ENCODE measurements at regions not wholly inside any gene's neighbourhood (a gene's known extent, or its start where the extent isn't known, plus 50 kb on each side); places are given as distances from the start of the nearest gene placed in this dataset.
"Not testable (repeated sequence)": the region's sequence is repeated elsewhere in the genome, so short reads cannot be mapped to it uniquely, and the experiment has no call there.

DNA sequence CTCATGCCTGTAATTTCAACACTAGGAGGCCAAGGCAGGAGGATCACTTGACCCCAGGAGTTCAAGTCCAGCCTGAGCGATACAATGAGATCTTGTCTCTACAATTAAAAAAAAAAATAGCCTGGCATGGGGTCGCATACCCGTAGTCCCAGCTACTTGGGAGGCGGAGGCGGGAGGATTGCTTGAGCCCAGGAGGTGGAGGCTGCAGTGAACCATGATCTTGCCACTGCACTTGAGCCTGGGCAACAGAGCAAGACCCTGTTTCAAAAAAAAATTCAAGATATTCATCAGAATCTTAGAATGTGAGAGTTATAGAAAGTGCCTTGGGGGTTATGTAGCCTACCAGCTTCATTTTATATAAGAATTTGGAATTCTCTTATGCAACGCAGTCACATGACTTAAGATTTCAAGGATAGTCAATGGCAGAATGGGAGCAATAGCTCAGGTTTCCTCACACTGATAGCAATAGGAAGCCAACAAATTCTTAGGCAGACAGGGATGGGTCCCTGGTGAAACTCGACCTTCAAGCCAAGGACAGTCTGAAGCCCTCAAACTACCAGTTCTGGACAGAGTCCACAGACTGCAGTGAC lies 462.5 kb downstream of the SETD4 start:
- TF ChIP-seq, protein P1, sequence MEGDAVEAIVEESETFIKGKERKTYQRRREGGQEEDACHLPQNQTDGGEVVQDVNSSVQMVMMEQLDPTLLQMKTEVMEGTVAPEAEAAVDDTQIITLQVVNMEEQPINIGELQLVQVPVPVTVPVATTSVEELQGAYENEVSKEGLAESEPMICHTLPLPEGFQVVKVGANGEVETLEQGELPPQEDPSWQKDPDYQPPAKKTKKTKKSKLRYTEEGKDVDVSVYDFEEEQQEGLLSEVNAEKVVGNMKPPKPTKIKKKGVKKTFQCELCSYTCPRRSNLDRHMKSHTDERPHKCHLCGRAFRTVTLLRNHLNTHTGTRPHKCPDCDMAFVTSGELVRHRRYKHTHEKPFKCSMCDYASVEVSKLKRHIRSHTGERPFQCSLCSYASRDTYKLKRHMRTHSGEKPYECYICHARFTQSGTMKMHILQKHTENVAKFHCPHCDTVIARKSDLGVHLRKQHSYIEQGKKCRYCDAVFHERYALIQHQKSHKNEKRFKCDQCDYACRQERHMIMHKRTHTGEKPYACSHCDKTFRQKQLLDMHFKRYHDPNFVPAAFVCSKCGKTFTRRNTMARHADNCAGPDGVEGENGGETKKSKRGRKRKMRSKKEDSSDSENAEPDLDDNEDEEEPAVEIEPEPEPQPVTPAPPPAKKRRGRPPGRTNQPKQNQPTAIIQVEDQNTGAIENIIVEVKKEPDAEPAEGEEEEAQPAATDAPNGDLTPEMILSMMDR (IDR thresholded peaks at IDR 0.05; ENCODE audit: insufficient read depth, low read length, missing control alignments), result no peak
- ChIA-PET CTCF (no interaction called here), POLR2A (no interaction called here)
- DNase-seq (ENCODE audit: low read depth, low spot score), result no peak
- H3K4me3 ChIP-seq (ENCODE audit: low read depth, low read length), result no peak overlapping the region

DNA sequence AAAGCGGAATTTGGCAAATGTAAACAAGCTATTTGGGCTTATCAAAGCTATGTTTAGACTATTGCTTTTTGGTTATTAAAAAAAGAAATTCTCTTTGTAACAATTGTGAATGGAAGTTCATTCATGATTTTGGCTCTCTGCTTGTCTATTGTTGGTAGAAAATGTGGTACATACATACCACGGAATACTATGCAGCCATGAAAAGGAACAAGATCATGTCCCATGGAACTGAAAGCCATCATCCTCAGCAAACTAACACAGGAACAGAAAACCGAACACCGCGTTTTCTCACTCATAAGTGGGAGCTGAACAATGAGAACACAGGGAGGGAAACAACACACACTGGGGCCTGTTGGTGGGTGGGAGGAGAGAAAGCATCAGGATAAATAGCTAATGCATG lies 465.4 kb downstream of the SETD4 start:
- POLR2A ChIA-PET, result no interaction called here
- no peak overlapping the region for H3K4me3 ChIP-seq (ENCODE audit: low read depth, low read length)
- TF ChIP-seq, protein P1 (IDR thresholded peaks at IDR 0.05; ENCODE audit: insufficient read depth, low read length, missing control alignments), result no peak
- no peak for DNase-seq (ENCODE audit: low read depth, low spot score)
- CTCF ChIA-PET, result interaction anchor here (0.7 to 1.5 kb wide), 4 partner anchors 23 to 849 kb away, joined by 3 read pairs; no protein-coding TSS in a partner anchor

DNA sequence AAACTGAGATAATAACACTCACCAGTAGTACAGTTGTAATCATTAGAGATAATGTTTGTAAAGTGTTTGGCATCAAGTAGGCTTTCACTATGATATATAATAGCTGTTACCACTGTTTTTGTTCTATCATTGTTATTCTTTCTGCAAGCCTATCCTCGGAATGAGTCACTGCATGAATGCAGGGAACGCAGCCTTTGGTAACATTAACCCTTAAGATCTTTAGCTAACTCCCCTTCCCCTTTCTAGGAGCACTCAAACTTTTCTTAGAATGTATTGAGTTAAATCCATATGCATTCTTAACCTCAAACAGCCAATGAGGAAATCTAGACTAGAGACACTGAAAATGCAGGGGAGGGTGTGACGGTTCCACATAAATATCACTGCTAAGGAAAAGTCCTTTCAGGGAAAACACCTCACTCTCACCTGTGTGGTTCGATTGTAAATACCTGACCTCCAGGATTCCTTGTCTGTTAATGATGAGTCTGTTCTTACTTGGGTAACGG lies 467.3 kb downstream of the SETD4 start:
- TF ChIP-seq, protein P1 (IDR thresholded peaks at IDR 0.05; ENCODE audit: insufficient read depth, low read length, missing control alignments), result no peak
- no peak for DNase-seq (ENCODE audit: low read depth, low spot score)
- CTCF ChIA-PET, result interaction anchor here (1.3 to 1.5 kb wide), 2 partner anchors 23 to 848 kb away, joined by 4 to 6 read pairs; no protein-coding TSS in a partner anchor
- POLR2A ChIA-PET, result interaction anchor here (1.4 kb wide), 1 partner anchor 705 kb away, joined by 3 read pairs; no protein-coding TSS in a partner anchor
- H3K4me3 ChIP-seq (ENCODE audit: low read depth, low read length), result no peak overlapping the region

DNA sequence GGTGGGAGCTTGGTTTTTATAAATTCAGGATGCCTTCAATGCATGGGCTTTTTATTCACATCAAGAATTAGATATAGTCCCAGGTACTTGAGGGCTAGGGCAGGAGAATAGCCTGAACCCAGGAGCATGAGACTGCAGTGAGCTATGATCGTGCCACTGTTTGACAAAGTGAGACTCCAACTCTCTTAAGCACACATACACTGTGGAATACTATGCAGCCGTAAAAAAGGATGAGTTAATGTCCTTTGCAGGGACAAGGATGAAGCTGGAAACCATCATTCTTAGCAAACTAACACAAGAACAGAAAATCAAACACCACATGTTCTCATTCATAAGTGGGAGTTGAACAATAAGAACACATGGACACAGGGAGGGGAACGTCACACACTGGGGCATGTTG lies 470.0 kb downstream of the SETD4 start:
- CTCF ChIA-PET, result interaction anchor here (0.5 kb wide), 1 partner anchor 352 kb away, joined by 3 read pairs; no protein-coding TSS in a partner anchor
- POLR2A ChIA-PET; DNase-seq (ENCODE audit: low read depth, low spot score); H3K4me3 ChIP-seq (ENCODE audit: low read depth, low read length): not testable (repeated sequence)

DNA sequence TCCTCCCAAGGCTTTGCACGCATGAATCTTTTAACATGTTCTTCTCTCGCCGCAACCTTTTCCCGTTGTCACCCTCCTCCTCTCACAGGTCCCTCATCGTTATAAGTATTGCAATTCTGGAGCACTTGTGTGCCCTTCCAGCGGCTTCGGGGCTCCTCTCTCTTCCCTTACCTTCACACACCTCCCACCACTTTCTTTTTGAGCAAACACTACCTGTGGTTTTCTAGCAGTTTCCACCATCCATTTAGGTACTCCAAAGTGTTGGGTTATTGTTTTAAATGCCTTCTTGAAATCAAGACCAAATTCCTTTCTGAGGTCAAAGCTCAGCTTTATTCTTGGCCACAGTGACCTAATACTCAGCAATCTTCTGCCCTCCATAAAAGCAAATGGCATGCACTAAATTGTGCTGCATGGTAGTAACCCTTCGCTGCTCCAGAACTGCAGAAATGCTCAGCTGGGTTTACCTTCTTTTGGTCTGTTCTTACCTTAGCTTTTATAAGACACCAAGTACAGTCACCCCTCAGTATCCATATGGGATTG lies 472.4 kb downstream of the SETD4 start:
- DNase-seq (ENCODE audit: low read depth, low spot score), result no peak
- POLR2A ChIA-PET, result no interaction called here
- H3K4me3 ChIP-seq (ENCODE audit: low read depth, low read length), result no peak overlapping the region
- CTCF ChIA-PET, result no interaction called here
- TF ChIP-seq, protein P1 (IDR thresholded peaks at IDR 0.05; ENCODE audit: insufficient read depth, low read length, missing control alignments), result no peak

DNA sequence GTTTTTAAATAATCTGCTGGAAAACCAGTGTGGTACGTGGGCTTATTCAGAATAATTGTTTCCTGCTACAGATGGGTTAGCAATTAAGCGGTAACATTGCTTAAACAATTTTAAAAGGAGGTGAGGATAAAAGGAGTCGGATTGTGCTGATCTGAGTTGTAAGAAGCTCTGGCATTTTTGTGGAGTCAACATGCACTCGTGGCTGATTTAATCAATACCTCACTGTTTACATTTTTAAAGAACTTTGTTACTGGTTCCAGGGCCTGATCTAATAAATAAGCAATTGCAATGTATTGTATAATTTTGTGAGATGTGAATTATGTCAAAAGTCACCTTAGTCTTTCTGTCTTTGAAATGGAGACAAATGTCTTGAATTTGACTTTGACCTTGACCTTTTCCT lies 474.0 kb downstream of the SETD4 start:
- H3K4me3 ChIP-seq (ENCODE audit: low read depth, low read length), result no peak overlapping the region
- ChIA-PET CTCF (interaction anchor here (0.8 kb wide), 1 partner anchor 354 kb away, joined by 3 read pairs; no protein-coding TSS in a partner anchor), POLR2A (no interaction called here)
- TF ChIP-seq, protein P1 (IDR thresholded peaks at IDR 0.05; ENCODE audit: insufficient read depth, low read length, missing control alignments), result no peak
- DNase-seq (ENCODE audit: low read depth, low spot score), result no peak

All from AG04449 (cell line).